Fibroblast of lung (primary cell): ENCODE measurements at regions not wholly inside any gene's neighbourhood (a gene's known extent, or its start where the extent isn't known, plus 50 kb on each side); places are given as distances from the start of the nearest gene placed in this dataset.

Source experiments
- EZH2 ChIP-seq: IDR thresholded peaks from 2 replicates; pipeline ENCODE4 v1.5.1; 2012; ENCODE audit warnings: low read length, control low read depth, mild to moderate bottlenecking; ENCODE audit errors: missing control alignments
- TF ChIP-seq, protein P1 (sequence below), 2 donors: IDR thresholded peaks in 1 of 2; conservative IDR thresholded peaks in 1 of 2; 1 replicate in 1 of 2; 2 replicates in 1 of 2; pipeline ENCODE4 v1.5.1; 2011 to 2012; ENCODE audit warnings: low read length in 2 of 2, control low read depth in 1 of 2, inconsistent platforms in 1 of 2, low read depth in 1 of 2, mild to moderate bottlenecking in 1 of 2

- TF ChIP-seq, protein P1, sequence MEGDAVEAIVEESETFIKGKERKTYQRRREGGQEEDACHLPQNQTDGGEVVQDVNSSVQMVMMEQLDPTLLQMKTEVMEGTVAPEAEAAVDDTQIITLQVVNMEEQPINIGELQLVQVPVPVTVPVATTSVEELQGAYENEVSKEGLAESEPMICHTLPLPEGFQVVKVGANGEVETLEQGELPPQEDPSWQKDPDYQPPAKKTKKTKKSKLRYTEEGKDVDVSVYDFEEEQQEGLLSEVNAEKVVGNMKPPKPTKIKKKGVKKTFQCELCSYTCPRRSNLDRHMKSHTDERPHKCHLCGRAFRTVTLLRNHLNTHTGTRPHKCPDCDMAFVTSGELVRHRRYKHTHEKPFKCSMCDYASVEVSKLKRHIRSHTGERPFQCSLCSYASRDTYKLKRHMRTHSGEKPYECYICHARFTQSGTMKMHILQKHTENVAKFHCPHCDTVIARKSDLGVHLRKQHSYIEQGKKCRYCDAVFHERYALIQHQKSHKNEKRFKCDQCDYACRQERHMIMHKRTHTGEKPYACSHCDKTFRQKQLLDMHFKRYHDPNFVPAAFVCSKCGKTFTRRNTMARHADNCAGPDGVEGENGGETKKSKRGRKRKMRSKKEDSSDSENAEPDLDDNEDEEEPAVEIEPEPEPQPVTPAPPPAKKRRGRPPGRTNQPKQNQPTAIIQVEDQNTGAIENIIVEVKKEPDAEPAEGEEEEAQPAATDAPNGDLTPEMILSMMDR (conservative IDR thresholded peaks at IDR 0.05 in 1 of 2, IDR thresholded peaks at IDR 0.05 in 1 of 2; ENCODE audit: low read depth in 1 of 2, low read length in 2 of 2): no peak
- TF ChIP-seq EZH2: no peak
Measured at GRCh38 chr6:132100388-132100990, 149.3 kb upstream of the CCN2 start.
